NCI-H2081 (cell line): ENCODE measurements at regions not wholly inside any gene's neighbourhood (a gene's known extent, or its start where the extent isn't known, plus 50 kb on each side); places are given as distances from the start of the nearest gene placed in this dataset.

Experiments used
- DNase-seq, 2 experiments: peaks; one replicate each; lab custom pipeline; 2025; lab: John Stamatoyannopoulos, UW

- DNase-seq: no peak
These were observed 297.8 kb upstream of the DACH1 start for GRCh38 chr13:72164811-72165210.

- no peak for DNase-seq
These were observed 296.7 kb upstream of the DACH1 start for GRCh38 chr13:72163678-72164077.

- DNase-seq: no peak
These were observed 294.0 kb upstream of the DACH1 start for GRCh38 chr13:72160977-72161376.

GRCh38 chr13:72156760-72157159, 289.8 kb upstream of the DACH1 start:
- DNase-seq: no peak

GRCh38 chr13:72153272-72153671, 286.3 kb upstream of the DACH1 start:
- DNase-seq: no peak

- no peak for DNase-seq
These were observed 284.2 kb upstream of the DACH1 start for GRCh38 chr13:72151241-72151640.

- no peak for DNase-seq
These were observed 283.5 kb upstream of the DACH1 start for GRCh38 chr13:72150502-72150901.

GRCh38 chr13:72149701-72150100, 282.7 kb upstream of the DACH1 start:
- no peak for DNase-seq

- DNase-seq: no peak
These were observed 279.8 kb upstream of the DACH1 start for GRCh38 chr13:72146816-72147215.

- no peak for DNase-seq
These were observed 278.4 kb upstream of the DACH1 start for GRCh38 chr13:72145383-72145782.

- DNase-seq: no peak
These were observed 277.6 kb upstream of the DACH1 start for GRCh38 chr13:72144636-72145035.

GRCh38 chr13:72141855-72142519, 275.0 kb upstream of the DACH1 start:
- DNase-seq: no peak

GRCh38 chr13:72139192-72139591, 272.2 kb upstream of the DACH1 start:
- DNase-seq: no peak

- DNase-seq: no peak
These were observed 265.1 kb upstream of the DACH1 start for GRCh38 chr13:72132075-72132474.

- DNase-seq: no peak
These were observed 262.1 kb upstream of the DACH1 start for GRCh38 chr13:72129117-72129516.

- DNase-seq: no peak
These were observed 260.0 kb upstream of the DACH1 start for GRCh38 chr13:72127031-72127430.

GRCh38 chr13:72126424-72126823, 259.4 kb upstream of the DACH1 start:
- no peak for DNase-seq

GRCh38 chr13:72125561-72125960, 258.6 kb upstream of the DACH1 start:
- DNase-seq: no peak

GRCh38 chr13:72122661-72123255, 255.8 kb upstream of the DACH1 start:
- DNase-seq: no peak

- no peak for DNase-seq
These were observed 254.5 kb upstream of the DACH1 start for GRCh38 chr13:72121466-72121865.

- peak in 1 of 2 experiments; percentile 4 for DNase-seq
These were observed 253.6 kb upstream of the DACH1 start for GRCh38 chr13:72120632-72121031.

GRCh38 chr13:72113931-72114330, 246.9 kb upstream of the DACH1 start:
- DNase-seq: no peak

- DNase-seq: no peak
These were observed 246.1 kb upstream of the DACH1 start for GRCh38 chr13:72113076-72113475.

GRCh38 chr13:72112216-72112615, 245.2 kb upstream of the DACH1 start:
- no peak for DNase-seq
